H1 (cell line): ENCODE measurements at regions not wholly inside any gene's neighbourhood (a gene's known extent, or its start where the extent isn't known, plus 50 kb on each side); places are given as distances from the start of the nearest gene placed in this dataset.

ENCODE experiments used
- CEBPB ChIP-seq: IDR thresholded peaks from 2 replicates; pipeline ENCODE4 v1.6.1; 2012; ENCODE audit warnings: low read depth, low read length
- CTCF ChIP-seq, 3 experiments: IDR thresholded peaks; 1 replicate in 2 of 3; 2 replicates in 1 of 3; pipeline versions ENCODE4 v1.5.1 to v1.6.1; 2011; ENCODE audit warnings: low read length in 3 of 3, mild to moderate bottlenecking in 3 of 3, inconsistent platforms in 2 of 3, low read depth in 1 of 3, moderate library complexity in 1 of 3; ENCODE audit not compliant: insufficient read depth in 1 of 3; ENCODE audit errors: control extremely low read depth in 1 of 3
- EGR1 ChIP-seq: IDR thresholded peaks from 2 replicates; pipeline ENCODE4 v1.6.1; 2011; ENCODE audit warnings: low read depth, low read length, borderline replicate concordance
- POLR2A ChIP-seq, 2 experiments: IDR thresholded peaks; 1 replicate in 1 of 2; 2 replicates in 1 of 2; pipeline ENCODE4 v1.6.1; 2011; ENCODE audit warnings: low read depth in 2 of 2, low read length in 2 of 2, mild to moderate bottlenecking in 2 of 2; ENCODE audit errors: control extremely low read depth in 1 of 2
- POLR2AphosphoS5 ChIP-seq: IDR thresholded peaks from 2 replicates; pipeline ENCODE4 v1.6.1; 2011; ENCODE audit warnings: low read depth, low read length
- RNF2 ChIP-seq: fragments of 200-900, 300-1000 bp; sonication (generic); IDR thresholded peaks from 2 replicates; pipeline ENCODE4 v1.7.1; 2016; ENCODE audit warnings: borderline replicate concordance, low read depth, mild to moderate bottlenecking, antibody characterized with exemption, low read length; ENCODE audit not compliant: poor library complexity, severe bottlenecking; ENCODE audit errors: missing control alignments
- TF ChIP-seq, protein P1 (sequence below): IDR thresholded peaks from 2 replicates; pipeline ENCODE4 v1.6.1; 2012; ENCODE audit warnings: inconsistent platforms

- no peak for TF ChIP-seq CTCF (IDR thresholded peaks at IDR 0.05; ENCODE audit: control extremely low read depth in 1 of 3, insufficient read depth in 1 of 3, low read depth in 1 of 3, low read length in 3 of 3)
- TF ChIP-seq RNF2 = no peak
- no peak for TF ChIP-seq POLR2A (IDR thresholded peaks at IDR 0.05; ENCODE audit: control extremely low read depth in 1 of 2, low read depth in 2 of 2, low read length in 2 of 2)
- TF ChIP-seq POLR2AphosphoS5 = no peak
- no peak for TF ChIP-seq EGR1
- TF ChIP-seq CEBPB = no peak
- TF ChIP-seq, protein P1, sequence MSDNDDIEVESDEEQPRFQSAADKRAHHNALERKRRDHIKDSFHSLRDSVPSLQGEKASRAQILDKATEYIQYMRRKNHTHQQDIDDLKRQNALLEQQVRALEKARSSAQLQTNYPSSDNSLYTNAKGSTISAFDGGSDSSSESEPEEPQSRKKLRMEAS = no peak
Measured at GRCh38 chr7:131028295-131028694, 294.3 kb upstream of the KLF14 start.
